SH-SY5Y (cell line): ENCODE measurements at regions not wholly inside any gene's neighbourhood (a gene's known extent, or its start where the extent isn't known, plus 50 kb on each side); places are given as distances from the start of the nearest gene placed in this dataset.

Source experiments
- GATA2 ChIP-seq: IDR thresholded peaks from 2 replicates; pipeline ENCODE4 v1.6.1; 2011; ENCODE audit warnings: mild to moderate bottlenecking, low read depth, low read length
- GATA3 ChIP-seq: IDR thresholded peaks from 2 replicates; pipeline ENCODE4 v1.6.1; 2011; ENCODE audit warnings: low read depth, mild to moderate bottlenecking, low read length, moderate library complexity

DNA sequence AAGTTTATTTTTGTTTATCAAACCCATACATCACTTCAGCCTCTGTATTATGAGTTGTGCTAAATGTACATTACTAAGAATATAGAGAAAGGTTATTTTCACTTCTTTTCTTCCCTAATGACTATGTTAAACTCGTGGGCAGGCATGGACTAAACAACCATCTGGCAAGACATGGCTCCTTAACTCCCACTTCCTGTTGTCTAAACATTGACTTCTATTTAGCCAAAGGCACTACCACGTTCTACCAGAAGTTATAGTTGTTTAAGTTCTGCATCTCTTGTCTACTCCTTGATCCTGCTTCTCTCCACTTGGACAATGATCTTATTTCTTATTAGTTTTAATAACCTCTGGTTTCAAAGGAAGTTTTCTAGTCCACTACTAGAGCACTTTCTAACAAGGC is 136.1 kb downstream of the MACIR start:
- TF ChIP-seq GATA3 (no peak), GATA2 (no peak)
